HTR-8/SVneo (cell line): ENCODE measurements at regions not wholly inside any gene's neighbourhood (a gene's known extent, or its start where the extent isn't known, plus 50 kb on each side); places are given as distances from the start of the nearest gene placed in this dataset.

Source experiments
- DNase-seq: peaks from one replicate; pipeline ENCODE4 v3.0.0; 2011; ENCODE audit warnings: low spot score, mixed read lengths; ENCODE audit not compliant: insufficient read length
- FAIRE-seq: peaks from 2 replicates; lab custom pipeline; 2011; peaks lifted over from hg19 to GRCh38; lab: Jason Lieb, UNC

GRCh38 chr13:106186366-106187030, 349.0 kb downstream of the EFNB2 start:
- FAIRE-seq = no peak
- DNase-seq = no peak

GRCh38 chr13:106184790-106185189, 350.7 kb downstream of the EFNB2 start:
- FAIRE-seq = no peak

GRCh38 chr13:106183410-106184065, 351.9 kb downstream of the EFNB2 start:
- no peak for FAIRE-seq
- no peak for DNase-seq

More at GRCh38 chr13:106184790-106185189, 350.7 kb downstream of the EFNB2 start:
- no peak for DNase-seq

- FAIRE-seq = no peak
- DNase-seq = peak; percentile 48
Measured at GRCh38 chr13:106182404-106182803, 353.1 kb downstream of the EFNB2 start.

- no peak for FAIRE-seq
- no peak for DNase-seq
Measured at GRCh38 chr13:106178816-106179215, 356.6 kb downstream of the EFNB2 start.

GRCh38 chr13:106177146-106177545, 358.3 kb downstream of the EFNB2 start:
- no peak for FAIRE-seq

GRCh38 chr13:106176117-106176516, 359.3 kb downstream of the EFNB2 start:
- no peak for FAIRE-seq
- DNase-seq = peak; percentile 7

More at GRCh38 chr13:106177146-106177545, 358.3 kb downstream of the EFNB2 start:
- no peak for DNase-seq

GRCh38 chr13:106173891-106174610, 361.4 kb downstream of the EFNB2 start:
- no peak for FAIRE-seq

GRCh38 chr13:106173346-106173745, 362.1 kb downstream of the EFNB2 start:
- no peak for FAIRE-seq
- DNase-seq = no peak

More at GRCh38 chr13:106173891-106174610, 361.4 kb downstream of the EFNB2 start:
- no peak for DNase-seq

GRCh38 chr13:106172176-106172905, 363.1 kb downstream of the EFNB2 start:
- DNase-seq (no peak), FAIRE-seq (no peak)

GRCh38 chr13:106163426-106163825, 372.0 kb downstream of the EFNB2 start:
- DNase-seq = no peak
- FAIRE-seq = no peak

- DNase-seq (no peak), FAIRE-seq (no peak)
Measured at GRCh38 chr13:106161146-106161545, 374.3 kb downstream of the EFNB2 start.

GRCh38 chr13:106159295-106160195, 375.9 kb downstream of the EFNB2 start:
- DNase-seq (no peak), FAIRE-seq (no peak)

- DNase-seq = peak; percentile 24
- no peak for FAIRE-seq
Measured at GRCh38 chr13:106156468-106156867, 379.0 kb downstream of the EFNB2 start.

- FAIRE-seq (no peak), DNase-seq (no peak)
Measured at GRCh38 chr13:106155411-106155810, 380.1 kb downstream of the EFNB2 start.

GRCh38 chr13:106153876-106154275, 381.6 kb downstream of the EFNB2 start:
- DNase-seq (no peak), FAIRE-seq (no peak)

GRCh38 chr13:106153041-106153440, 382.4 kb downstream of the EFNB2 start:
- DNase-seq = no peak

GRCh38 chr13:106152047-106152446, 383.4 kb downstream of the EFNB2 start:
- DNase-seq (no peak), FAIRE-seq (no peak)

More at GRCh38 chr13:106153041-106153440, 382.4 kb downstream of the EFNB2 start:
- no peak for FAIRE-seq

- DNase-seq (peak; percentile 43), FAIRE-seq (peak; percentile 42)
Measured at GRCh38 chr13:106151056-106151699, 384.3 kb downstream of the EFNB2 start.
